ENCODE measurements at regions not wholly inside any gene's neighbourhood (a gene's known extent, or its start where the extent isn't known, plus 50 kb on each side); places are given as distances from the start of the nearest gene placed in this dataset.

DNA sequence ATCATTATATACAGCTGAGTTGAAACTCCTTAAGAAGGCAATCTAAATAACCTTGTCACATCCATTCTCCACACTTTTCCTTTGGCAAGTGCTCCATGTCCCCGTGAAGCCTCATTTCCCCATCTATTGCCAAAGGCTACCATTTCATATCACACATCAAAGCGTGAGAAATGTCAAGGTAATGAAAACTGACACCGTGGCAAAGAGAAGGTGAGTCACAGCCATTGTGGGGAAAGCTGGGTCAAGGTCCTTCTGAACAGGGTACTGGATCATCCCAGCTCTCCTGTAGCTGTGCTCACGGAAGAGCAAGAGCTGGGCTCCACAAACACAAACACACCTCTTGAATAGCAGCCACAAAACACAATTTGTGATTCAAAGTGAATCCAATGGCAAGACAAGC lies 58.2 kb upstream of the REG3G start:
- H3K9ac ChIP-seq (ENCODE audit: insufficient read depth, low read length): no peak overlapping the region
- H4K20me1 ChIP-seq (ENCODE audit: control insufficient read depth, extremely low read depth, insufficient read depth, low read length): no peaks in the 10 kb centered on the region
- no peak overlapping the region for H3K4me2 ChIP-seq (ENCODE audit: extremely low read depth, insufficient read depth, low read length)
- H3K27me3 ChIP-seq (ENCODE audit: control insufficient read depth, insufficient read depth, low read length): no peaks in the 10 kb centered on the region
- no peak overlapping the region for H3K27ac ChIP-seq (ENCODE audit: insufficient read depth, low read length)
- H3K4me1 ChIP-seq (ENCODE audit: control insufficient read depth, extremely low read depth, insufficient read depth, low read length): no peaks in the 10 kb centered on the region
- no peaks in the 10 kb centered on the region for H3K36me3 ChIP-seq (ENCODE audit: control insufficient read depth, insufficient read depth, low read length)
- no peaks in the 10 kb centered on the region for H3K79me2 ChIP-seq (ENCODE audit: control insufficient read depth, insufficient read depth, low read length)
- H3K9me3 ChIP-seq (ENCODE audit: control insufficient read depth, insufficient read depth, low read depth, low read length): no peaks in the 10 kb centered on the region
- no peak overlapping the region for H3K4me3 ChIP-seq (replicated peaks in 1 of 4; ENCODE audit: control extremely low read depth in 1 of 4, insufficient read depth in 1 of 4, low read depth in 3 of 4, low read length in 4 of 4)
- H2AFZ ChIP-seq (ENCODE audit: low read length): no peak overlapping the region
- TF ChIP-seq EZH2 (IDR thresholded peaks at IDR 0.05; ENCODE audit: low read length, missing control alignments): no peak
- DNase-seq (ENCODE audit: low read depth in 2 of 2): no peak

- no peak overlapping the region for H3K4me2 ChIP-seq (ENCODE audit: extremely low read depth, insufficient read depth, low read length)
- no peak overlapping the region for H3K4me3 ChIP-seq (replicated peaks in 1 of 4; ENCODE audit: control extremely low read depth in 1 of 4, insufficient read depth in 1 of 4, low read depth in 3 of 4, low read length in 4 of 4)
- H3K4me1 ChIP-seq (ENCODE audit: control insufficient read depth, extremely low read depth, insufficient read depth, low read length): no peaks in the 10 kb centered on the region
- H3K79me2 ChIP-seq (ENCODE audit: control insufficient read depth, insufficient read depth, low read length): no peaks in the 10 kb centered on the region
- no peak overlapping the region for H3K27ac ChIP-seq (ENCODE audit: insufficient read depth, low read length)
- H3K9me3 ChIP-seq (ENCODE audit: control insufficient read depth, insufficient read depth, low read depth, low read length): no peaks in the 10 kb centered on the region
- no peak for DNase-seq (ENCODE audit: low read depth in 2 of 2)
- no peaks in the 10 kb centered on the region for H4K20me1 ChIP-seq (ENCODE audit: control insufficient read depth, extremely low read depth, insufficient read depth, low read length)
- H3K36me3 ChIP-seq (ENCODE audit: control insufficient read depth, insufficient read depth, low read length): no peaks in the 10 kb centered on the region
- no peak overlapping the region for H3K9ac ChIP-seq (ENCODE audit: insufficient read depth, low read length)
- no peaks in the 10 kb centered on the region for H3K27me3 ChIP-seq (ENCODE audit: control insufficient read depth, insufficient read depth, low read length)
- TF ChIP-seq, protein P1, sequence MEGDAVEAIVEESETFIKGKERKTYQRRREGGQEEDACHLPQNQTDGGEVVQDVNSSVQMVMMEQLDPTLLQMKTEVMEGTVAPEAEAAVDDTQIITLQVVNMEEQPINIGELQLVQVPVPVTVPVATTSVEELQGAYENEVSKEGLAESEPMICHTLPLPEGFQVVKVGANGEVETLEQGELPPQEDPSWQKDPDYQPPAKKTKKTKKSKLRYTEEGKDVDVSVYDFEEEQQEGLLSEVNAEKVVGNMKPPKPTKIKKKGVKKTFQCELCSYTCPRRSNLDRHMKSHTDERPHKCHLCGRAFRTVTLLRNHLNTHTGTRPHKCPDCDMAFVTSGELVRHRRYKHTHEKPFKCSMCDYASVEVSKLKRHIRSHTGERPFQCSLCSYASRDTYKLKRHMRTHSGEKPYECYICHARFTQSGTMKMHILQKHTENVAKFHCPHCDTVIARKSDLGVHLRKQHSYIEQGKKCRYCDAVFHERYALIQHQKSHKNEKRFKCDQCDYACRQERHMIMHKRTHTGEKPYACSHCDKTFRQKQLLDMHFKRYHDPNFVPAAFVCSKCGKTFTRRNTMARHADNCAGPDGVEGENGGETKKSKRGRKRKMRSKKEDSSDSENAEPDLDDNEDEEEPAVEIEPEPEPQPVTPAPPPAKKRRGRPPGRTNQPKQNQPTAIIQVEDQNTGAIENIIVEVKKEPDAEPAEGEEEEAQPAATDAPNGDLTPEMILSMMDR (conservative IDR thresholded peaks at IDR 0.05 in 1 of 2, IDR thresholded peaks at IDR 0.05 in 1 of 2; ENCODE audit: low read depth in 1 of 2, low read length in 2 of 2): no peak
- TF ChIP-seq EZH2 (IDR thresholded peaks at IDR 0.05; ENCODE audit: low read length, missing control alignments): no peak
- no peak overlapping the region for H2AFZ ChIP-seq (ENCODE audit: low read length)
Measured at GRCh38 chr2:78973630-78974029, 51.9 kb upstream of the REG3G start.
